OCI-LY3 (cell line): ENCODE measurements at regions not wholly inside any gene's neighbourhood (a gene's known extent, or its start where the extent isn't known, plus 50 kb on each side); places are given as distances from the start of the nearest gene placed in this dataset.

Source experiments
- CTCF ChIP-seq: fragments of 200-600, 300-600 bp; sonication (generic); IDR thresholded peaks from 2 replicates; pipeline ENCODE4 v1.5.1; 2014; ENCODE audit warnings: antibody characterized with exemption, low read length, low read depth
- EZH2phosphoT487 ChIP-seq: fragments of 200-600 bp; shearing (Covaris generic); IDR thresholded peaks from 2 replicates; pipeline ENCODE4 v1.6.1; 2018; ENCODE audit warnings: antibody characterized with exemption, mixed run types, low read depth

DNA sequence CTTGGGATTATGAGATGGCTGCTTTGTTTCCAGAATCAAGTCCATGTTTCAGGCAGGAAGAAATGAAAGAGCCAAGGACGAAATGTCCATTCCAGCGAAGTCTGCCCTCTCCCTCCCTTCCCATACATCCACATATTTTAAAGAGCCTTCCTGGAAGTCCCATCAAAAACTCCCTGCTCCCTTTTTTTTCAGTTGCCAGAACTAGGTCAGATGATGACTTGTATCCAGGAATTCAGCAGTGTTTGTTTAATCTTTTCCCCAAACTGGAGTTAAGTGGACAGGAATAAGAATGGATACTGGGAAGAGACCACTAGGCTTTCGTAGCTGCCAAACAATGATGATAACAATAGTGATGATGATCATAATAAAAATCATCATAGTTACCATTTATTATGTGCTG is 198.7 kb downstream of the MEIS1 start:
- TF ChIP-seq CTCF: no peak
- TF ChIP-seq EZH2phosphoT487: no peak
